ENCODE measurements at regions not wholly inside any gene's neighbourhood (a gene's known extent, or its start where the extent isn't known, plus 50 kb on each side); places are given as distances from the start of the nearest gene placed in this dataset.
"Not testable (repeated sequence)": the region's sequence is repeated elsewhere in the genome, so short reads cannot be mapped to it uniquely, and the experiment has no call there.

GRCh38 chr12:47491516-47492305, 214.1 kb downstream of the RPAP3 start:
- H3K9me3 Mint-ChIP-seq: peaks cover 5% of the 10 kb centered on the region
- no peak for DNase-seq (ENCODE audit: low spot score)
- H3K27me3 Mint-ChIP-seq (ENCODE audit: low read depth): no peaks in the 10 kb centered on the region
- H3K4me3 Mint-ChIP-seq: no peak overlapping the region
- H3K27ac Mint-ChIP-seq: no peak overlapping the region
- no peaks in the 10 kb centered on the region for H3K4me1 Mint-ChIP-seq (ENCODE audit: low read depth)
- peaks cover 2% of the 10 kb centered on the region for H3K36me3 Mint-ChIP-seq (ENCODE audit: low read depth)

GRCh38 chr12:47488888-47489287, 216.9 kb downstream of the RPAP3 start:
- no peak overlapping the region for H3K4me3 Mint-ChIP-seq
- no peak for DNase-seq (ENCODE audit: low spot score)
- H3K36me3 Mint-ChIP-seq (ENCODE audit: low read depth): peaks cover 2% of the 10 kb centered on the region
- H3K9me3 Mint-ChIP-seq: peaks cover 5% of the 10 kb centered on the region
- no peak overlapping the region for H3K27ac Mint-ChIP-seq
- H3K27me3 Mint-ChIP-seq (ENCODE audit: low read depth): no peaks in the 10 kb centered on the region
- H3K4me1 Mint-ChIP-seq (ENCODE audit: low read depth): no peaks in the 10 kb centered on the region

GRCh38 chr12:47481041-47481440, 224.8 kb downstream of the RPAP3 start:
- Mint-ChIP-seq H3K27ac (no peak overlapping the region), H3K4me3 (no peak overlapping the region), H3K9me3 (peaks cover 17% of the 10 kb centered on the region), H3K4me1 (ENCODE audit: low read depth) (no peaks in the 10 kb centered on the region), H3K27me3 (ENCODE audit: low read depth) (peaks cover 2% of the 10 kb centered on the region), H3K36me3 (ENCODE audit: low read depth) (no peaks in the 10 kb centered on the region)
- no peak for DNase-seq (ENCODE audit: low spot score)

GRCh38 chr12:47478426-47478825, 227.4 kb downstream of the RPAP3 start:
- H3K9me3 Mint-ChIP-seq: peaks cover 27% of the 10 kb centered on the region
- DNase-seq (ENCODE audit: low spot score): no peak
- H3K36me3 Mint-ChIP-seq (ENCODE audit: low read depth): no peaks in the 10 kb centered on the region
- H3K27me3 Mint-ChIP-seq (ENCODE audit: low read depth): peaks cover 2% of the 10 kb centered on the region
- H3K4me3 Mint-ChIP-seq: no peak overlapping the region
- no peak overlapping the region for H3K27ac Mint-ChIP-seq
- H3K4me1 Mint-ChIP-seq (ENCODE audit: low read depth): no peaks in the 10 kb centered on the region

GRCh38 chr12:47473091-47473490, 232.7 kb downstream of the RPAP3 start:
- Mint-ChIP-seq H3K4me3 (no peak overlapping the region), H3K4me1 (ENCODE audit: low read depth) (no peaks in the 10 kb centered on the region), H3K9me3 (peaks cover 30% of the 10 kb centered on the region), H3K27me3 (ENCODE audit: low read depth) (no peaks in the 10 kb centered on the region), H3K27ac (no peak overlapping the region), H3K36me3 (ENCODE audit: low read depth) (no peaks in the 10 kb centered on the region)
- DNase-seq (ENCODE audit: low spot score): no peak

GRCh38 chr12:47470349-47470748, 235.5 kb downstream of the RPAP3 start:
- H3K9me3 Mint-ChIP-seq: peaks cover 11% of the 10 kb centered on the region
- H3K4me1 Mint-ChIP-seq (ENCODE audit: low read depth); H3K36me3 Mint-ChIP-seq (ENCODE audit: low read depth); H3K4me3 Mint-ChIP-seq; H3K27ac Mint-ChIP-seq; H3K27me3 Mint-ChIP-seq (ENCODE audit: low read depth); DNase-seq (ENCODE audit: low spot score): not testable (repeated sequence)

- not testable (repeated sequence) for H3K27me3 Mint-ChIP-seq (ENCODE audit: low read depth); H3K4me3 Mint-ChIP-seq; H3K4me1 Mint-ChIP-seq (ENCODE audit: low read depth); H3K27ac Mint-ChIP-seq; H3K36me3 Mint-ChIP-seq (ENCODE audit: low read depth); DNase-seq (ENCODE audit: low spot score)
- H3K9me3 Mint-ChIP-seq: peaks cover 21% of the 10 kb centered on the region
Measured at GRCh38 chr12:47463918-47464317, 241.9 kb downstream of the RPAP3 start.

GRCh38 chr12:47458279-47458678, 247.6 kb downstream of the RPAP3 start:
- Mint-ChIP-seq H3K4me1 (ENCODE audit: low read depth) (no peaks in the 10 kb centered on the region), H3K27ac (no peak overlapping the region), H3K36me3 (ENCODE audit: low read depth) (no peaks in the 10 kb centered on the region), H3K4me3 (no peak overlapping the region), H3K27me3 (ENCODE audit: low read depth) (peaks cover 5% of the 10 kb centered on the region), H3K9me3 (peaks cover 20% of the 10 kb centered on the region)
- DNase-seq (ENCODE audit: low spot score): no peak

- Mint-ChIP-seq H3K27ac (no peak overlapping the region), H3K9me3 (peaks cover 4% of the 10 kb centered on the region), H3K27me3 (ENCODE audit: low read depth) (peaks cover 3% of the 10 kb centered on the region), H3K4me3 (no peak overlapping the region), H3K36me3 (ENCODE audit: low read depth) (no peaks in the 10 kb centered on the region), H3K4me1 (ENCODE audit: low read depth) (no peaks in the 10 kb centered on the region)
- no peak for DNase-seq (ENCODE audit: low spot score)
Measured at GRCh38 chr12:47449797-47450196, 256.0 kb downstream of the RPAP3 start.

- DNase-seq (ENCODE audit: low spot score): no peak
- peaks cover 50% of the 10 kb centered on the region for H3K9me3 Mint-ChIP-seq
- H3K36me3 Mint-ChIP-seq (ENCODE audit: low read depth): no peaks in the 10 kb centered on the region
- H3K4me1 Mint-ChIP-seq (ENCODE audit: low read depth): no peaks in the 10 kb centered on the region
- H3K27me3 Mint-ChIP-seq (ENCODE audit: low read depth): no peaks in the 10 kb centered on the region
- H3K4me3 Mint-ChIP-seq: no peak overlapping the region
- H3K27ac Mint-ChIP-seq: no peak overlapping the region
Measured at GRCh38 chr12:47442310-47442709, 263.5 kb downstream of the RPAP3 start.

- no peak overlapping the region for H3K27ac Mint-ChIP-seq
- no peaks in the 10 kb centered on the region for H3K4me1 Mint-ChIP-seq (ENCODE audit: low read depth)
- no peak overlapping the region for H3K4me3 Mint-ChIP-seq
- no peaks in the 10 kb centered on the region for H3K36me3 Mint-ChIP-seq (ENCODE audit: low read depth)
- no peaks in the 10 kb centered on the region for H3K27me3 Mint-ChIP-seq (ENCODE audit: low read depth)
- no peak for DNase-seq (ENCODE audit: low spot score)
- peaks cover 52% of the 10 kb centered on the region for H3K9me3 Mint-ChIP-seq
Measured at GRCh38 chr12:47441490-47441889, 264.3 kb downstream of the RPAP3 start.

- no peak for DNase-seq (ENCODE audit: low spot score)
- Mint-ChIP-seq H3K27ac (no peak overlapping the region), H3K4me1 (ENCODE audit: low read depth) (no peaks in the 10 kb centered on the region), H3K36me3 (ENCODE audit: low read depth) (no peaks in the 10 kb centered on the region), H3K9me3 (peaks cover 46% of the 10 kb centered on the region), H3K4me3 (no peak overlapping the region), H3K27me3 (ENCODE audit: low read depth) (no peaks in the 10 kb centered on the region)
Measured at GRCh38 chr12:47438175-47438574, 267.7 kb downstream of the RPAP3 start.

GRCh38 chr12:47437570-47437969, 268.3 kb downstream of the RPAP3 start:
- H3K4me3 Mint-ChIP-seq: no peak overlapping the region
- peaks cover 40% of the 10 kb centered on the region for H3K9me3 Mint-ChIP-seq

GRCh38 chr12:47433876-47434275, 272.0 kb downstream of the RPAP3 start:
- no peak for DNase-seq (ENCODE audit: low spot score)
- no peaks in the 10 kb centered on the region for H3K36me3 Mint-ChIP-seq (ENCODE audit: low read depth)
- H3K27ac Mint-ChIP-seq: no peak overlapping the region
- no peaks in the 10 kb centered on the region for H3K27me3 Mint-ChIP-seq (ENCODE audit: low read depth)
- no peak overlapping the region for H3K4me3 Mint-ChIP-seq
- H3K4me1 Mint-ChIP-seq (ENCODE audit: low read depth): no peaks in the 10 kb centered on the region
- peaks cover 24% of the 10 kb centered on the region for H3K9me3 Mint-ChIP-seq

More at GRCh38 chr12:47437570-47437969, 268.3 kb downstream of the RPAP3 start:
- DNase-seq (ENCODE audit: low spot score): no peak
- no peaks in the 10 kb centered on the region for H3K27me3 Mint-ChIP-seq (ENCODE audit: low read depth)
- no peaks in the 10 kb centered on the region for H3K36me3 Mint-ChIP-seq (ENCODE audit: low read depth)
- H3K4me1 Mint-ChIP-seq (ENCODE audit: low read depth): no peaks in the 10 kb centered on the region
- no peak overlapping the region for H3K27ac Mint-ChIP-seq
